Smooth muscle cell (in vitro differentiated cells): ENCODE measurements at regions not wholly inside any gene's neighbourhood (a gene's known extent, or its start where the extent isn't known, plus 50 kb on each side); places are given as distances from the start of the nearest gene placed in this dataset.

ENCODE experiments used
- DNase-seq: peaks from one replicate; lab custom pipeline; 2025; ENCODE audit not compliant: unreplicated experiment; lab: John Stamatoyannopoulos, UW
- H2AFZ ChIP-seq: fragments of 200-600 bp; sonication (generic); 2 replicates; pipeline ENCODE4 v1.6.0; 2016; ENCODE audit warnings: antibody characterized with exemption, low read depth, mild to moderate bottlenecking
- H3F3A ChIP-seq: fragments of 200-600 bp; sonication (generic); 2 replicates; pipeline ENCODE4 v1.6.0; 2017; ENCODE audit warnings: antibody characterized with exemption, low read depth
- H3K27ac ChIP-seq: fragments of 200-600 bp; sonication (generic); 2 replicates; pipeline ENCODE4 v1.5.1; 2016; ENCODE audit warnings: low read depth, mild to moderate bottlenecking
- H3K27me3 ChIP-seq: fragments of 200-600 bp; sonication (generic); 2 replicates; pipeline ENCODE4 v1.6.1; 2016; ENCODE audit warnings: low read depth, mild to moderate bottlenecking
- H3K36me3 ChIP-seq: fragments of 200-600 bp; sonication (generic); 2 replicates; pipeline ENCODE4 v1.5.1; 2016; ENCODE audit warnings: low read depth
- H3K4me1 ChIP-seq: fragments of 200-600 bp; sonication (generic); 2 replicates; pipeline ENCODE4 v1.5.1; 2016; ENCODE audit warnings: low read depth
- H3K4me2 ChIP-seq: fragments of 200-600 bp; sonication (generic); 2 replicates; pipeline ENCODE4 v1.6.0; 2016; ENCODE audit warnings: mild to moderate bottlenecking
- H3K4me3 ChIP-seq: fragments of 200-600 bp; sonication (generic); 2 replicates; pipeline ENCODE4 v1.5.1; 2016; ENCODE audit warnings: mild to moderate bottlenecking
- H3K79me2 ChIP-seq: fragments of 200-600 bp; sonication (generic); 2 replicates; pipeline ENCODE4 v1.6.0; 2016; ENCODE audit warnings: low read depth, mild to moderate bottlenecking
- H3K9ac ChIP-seq: fragments of 200-600 bp; sonication (generic); 2 replicates; pipeline ENCODE4 v1.6.0; 2016; ENCODE audit warnings: low read depth
- H3K9me3 ChIP-seq: fragments of 200-600 bp; sonication (generic); replicated peaks from 2 replicates; pipeline ENCODE4 v1.5.1; 2016; ENCODE audit warnings: low read depth
- H4K20me1 ChIP-seq: fragments of 200-600 bp; sonication (generic); 2 replicates; pipeline ENCODE4 v1.6.0; 2016; ENCODE audit warnings: low read depth
- WGBS: methylation state at CpG from one replicate; pipeline ENCODE4 v1.1.7; 2016; ENCODE audit warnings: low lambda C conversion rate; 5-methylcytosine and 5-hydroxymethylcytosine counted together
- TF ChIP-seq, protein P1 (sequence below): fragments of 200-600 bp; sonication (generic); IDR thresholded peaks from 2 replicates; pipeline ENCODE4 v1.5.1; 2017; ENCODE audit warnings: borderline replicate concordance, mild to moderate bottlenecking, antibody characterized with exemption; ENCODE audit not compliant: insufficient read depth, poor library complexity, severe bottlenecking

DNA sequence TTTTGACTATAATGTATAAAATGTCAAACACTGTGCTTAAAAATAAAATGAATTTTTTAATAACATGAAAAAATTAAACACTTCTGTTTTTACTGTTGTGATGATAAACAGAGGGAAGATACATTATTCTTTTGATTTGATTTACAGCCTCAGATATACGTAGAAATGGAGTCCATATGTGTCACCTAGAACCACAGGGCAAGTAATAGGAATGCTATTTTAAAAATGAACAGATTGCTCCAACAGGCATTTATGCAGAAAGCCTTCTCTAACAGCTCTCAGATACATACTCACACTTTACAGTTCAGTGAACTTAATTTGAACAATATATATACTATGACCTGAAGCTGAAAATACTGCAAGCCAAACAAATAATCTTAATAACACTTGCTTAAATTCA, 1551.0 kb downstream of the GRIK2 start:
- Histone ChIP-seq H3K27ac (no peak overlapping the region), H3K9me3 (no peaks in the 10 kb centered on the region), H3K36me3 (no peaks in the 10 kb centered on the region), H2AFZ (no peak overlapping the region), H4K20me1 (no peaks in the 10 kb centered on the region), H3K79me2 (no peaks in the 10 kb centered on the region), H3K9ac (no peak overlapping the region), H3F3A (no peaks in the 10 kb centered on the region), H3K4me1 (no peaks in the 10 kb centered on the region), H3K4me3 (no peak overlapping the region), H3K27me3 (no peaks in the 10 kb centered on the region), H3K4me2 (no peak overlapping the region)
- WGBS: 35% methylated on average over 1 of the region's 1 CpG
- no peak for DNase-seq
- TF ChIP-seq, protein P1, sequence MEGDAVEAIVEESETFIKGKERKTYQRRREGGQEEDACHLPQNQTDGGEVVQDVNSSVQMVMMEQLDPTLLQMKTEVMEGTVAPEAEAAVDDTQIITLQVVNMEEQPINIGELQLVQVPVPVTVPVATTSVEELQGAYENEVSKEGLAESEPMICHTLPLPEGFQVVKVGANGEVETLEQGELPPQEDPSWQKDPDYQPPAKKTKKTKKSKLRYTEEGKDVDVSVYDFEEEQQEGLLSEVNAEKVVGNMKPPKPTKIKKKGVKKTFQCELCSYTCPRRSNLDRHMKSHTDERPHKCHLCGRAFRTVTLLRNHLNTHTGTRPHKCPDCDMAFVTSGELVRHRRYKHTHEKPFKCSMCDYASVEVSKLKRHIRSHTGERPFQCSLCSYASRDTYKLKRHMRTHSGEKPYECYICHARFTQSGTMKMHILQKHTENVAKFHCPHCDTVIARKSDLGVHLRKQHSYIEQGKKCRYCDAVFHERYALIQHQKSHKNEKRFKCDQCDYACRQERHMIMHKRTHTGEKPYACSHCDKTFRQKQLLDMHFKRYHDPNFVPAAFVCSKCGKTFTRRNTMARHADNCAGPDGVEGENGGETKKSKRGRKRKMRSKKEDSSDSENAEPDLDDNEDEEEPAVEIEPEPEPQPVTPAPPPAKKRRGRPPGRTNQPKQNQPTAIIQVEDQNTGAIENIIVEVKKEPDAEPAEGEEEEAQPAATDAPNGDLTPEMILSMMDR: no peak

DNA sequence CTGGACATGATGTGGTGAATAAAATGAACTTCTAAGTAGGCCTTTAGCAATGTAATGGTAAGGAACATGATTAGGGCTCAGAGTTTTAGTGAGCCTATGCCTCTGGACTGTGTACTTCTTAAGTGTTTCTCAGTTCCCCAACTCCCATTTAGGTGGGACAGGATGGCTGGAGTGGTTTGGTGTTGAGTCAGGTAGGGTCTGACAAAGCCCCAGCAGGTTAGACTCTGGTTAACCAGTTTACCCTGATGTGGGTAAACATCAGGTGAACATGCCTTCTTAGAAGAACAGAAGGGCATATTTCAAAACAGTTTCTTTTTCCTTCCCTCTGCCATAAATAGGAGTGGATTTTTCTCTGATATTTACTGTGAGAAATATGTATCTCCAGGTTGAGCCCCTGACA, 1548.7 kb downstream of the GRIK2 start:
- no peaks in the 10 kb centered on the region for H3K9me3 ChIP-seq
- no peak for DNase-seq
- H2AFZ ChIP-seq: no peak overlapping the region
- no peak overlapping the region for H3K27ac ChIP-seq
- H4K20me1 ChIP-seq: no peaks in the 10 kb centered on the region
- no peak overlapping the region for H3K4me2 ChIP-seq
- no peaks in the 10 kb centered on the region for H3F3A ChIP-seq
- H3K9ac ChIP-seq: no peak overlapping the region
- H3K79me2 ChIP-seq: no peaks in the 10 kb centered on the region
- H3K36me3 ChIP-seq: no peaks in the 10 kb centered on the region
- no peaks in the 10 kb centered on the region for H3K4me1 ChIP-seq
- H3K27me3 ChIP-seq: no peaks in the 10 kb centered on the region
- H3K4me3 ChIP-seq: no peak overlapping the region
- TF ChIP-seq, protein P1: no peak

GRCh38 chr6:102936959-102937358, 1543.5 kb downstream of the GRIK2 start:
- Histone ChIP-seq H3K36me3 (no peaks in the 10 kb centered on the region), H3K4me3 (no peak overlapping the region), H4K20me1 (no peaks in the 10 kb centered on the region), H3K27me3 (no peaks in the 10 kb centered on the region), H3K79me2 (no peaks in the 10 kb centered on the region), H3K27ac (no peak overlapping the region), H3K9me3 (no peaks in the 10 kb centered on the region), H3K4me1 (no peaks in the 10 kb centered on the region), H3F3A (no peaks in the 10 kb centered on the region), H2AFZ (no peak overlapping the region), H3K4me2 (no peak overlapping the region), H3K9ac (no peak overlapping the region)
- DNase-seq: no peak
- TF ChIP-seq, protein P1: no peak
- WGBS: 79% methylated on average over 3 of the region's 3 CpGs

- Histone ChIP-seq H3K27me3 (no peaks in the 10 kb centered on the region), H3K27ac (no peak overlapping the region), H3K9ac (no peak overlapping the region), H3F3A (no peaks in the 10 kb centered on the region), H3K79me2 (no peaks in the 10 kb centered on the region), H2AFZ (no peak overlapping the region), H3K4me1 (no peaks in the 10 kb centered on the region), H3K36me3 (no peaks in the 10 kb centered on the region), H3K4me3 (no peak overlapping the region), H4K20me1 (no peaks in the 10 kb centered on the region), H3K4me2 (no peak overlapping the region), H3K9me3 (no peaks in the 10 kb centered on the region)
- no peak for DNase-seq
- TF ChIP-seq, protein P1: no peak
- WGBS: 93% methylated on average over 3 of the region's 3 CpGs
These were observed 1534.6 kb downstream of the GRIK2 start for GRCh38 chr6:102928109-102928508.
